Globus pallidus (tissue), 1 donor: ENCODE measurements at regions not wholly inside any gene's neighbourhood (a gene's known extent, or its start where the extent isn't known, plus 50 kb on each side); places are given as distances from the start of the nearest gene placed in this dataset.
"Not testable (repeated sequence)": the region's sequence is repeated elsewhere in the genome, so short reads cannot be mapped to it uniquely, and the experiment has no call there.

Experiments used
- DNase-seq: peaks from one replicate; pipeline ENCODE4 v3.0.0-alpha.2; 2015; ENCODE audit warnings: low spot score

- no peak for DNase-seq
These were observed 626.1 kb upstream of the SLITRK6 start for GRCh38 chr13:86425170-86425815.

GRCh38 chr13:86426437-86426836 lies 627.2 kb upstream of the SLITRK6 start:
- DNase-seq = no peak

- no peak for DNase-seq
These were observed 630.5 kb upstream of the SLITRK6 start for GRCh38 chr13:86429756-86430155.

- DNase-seq = no peak
These were observed 638.8 kb upstream of the SLITRK6 start for GRCh38 chr13:86438034-86438433.

- DNase-seq = no peak
These were observed 646.0 kb upstream of the SLITRK6 start for GRCh38 chr13:86445206-86445605.

GRCh38 chr13:86445672-86446071 lies 646.5 kb upstream of the SLITRK6 start:
- no peak for DNase-seq

GRCh38 chr13:86446311-86446710 lies 647.1 kb upstream of the SLITRK6 start:
- DNase-seq = no peak

- DNase-seq = no peak
These were observed 648.3 kb upstream of the SLITRK6 start for GRCh38 chr13:86447479-86447878.

GRCh38 chr13:86462011-86462410 lies 662.8 kb upstream of the SLITRK6 start:
- no peak for DNase-seq

- DNase-seq = no peak
These were observed 665.0 kb upstream of the SLITRK6 start for GRCh38 chr13:86464193-86464592.

GRCh38 chr13:86474971-86475370 lies 675.8 kb upstream of the SLITRK6 start:
- DNase-seq = no peak

GRCh38 chr13:86476656-86477055 lies 677.4 kb upstream of the SLITRK6 start:
- no peak for DNase-seq

GRCh38 chr13:86486582-86486981 lies 687.4 kb upstream of the SLITRK6 start:
- DNase-seq = no peak

GRCh38 chr13:86491121-86491520 lies 691.9 kb upstream of the SLITRK6 start:
- no peak for DNase-seq

GRCh38 chr13:86501931-86502330 lies 702.7 kb upstream of the SLITRK6 start:
- not testable (repeated sequence) for DNase-seq

- DNase-seq = no peak
These were observed 711.6 kb upstream of the SLITRK6 start for GRCh38 chr13:86510792-86511191.

GRCh38 chr13:86541461-86541860 lies 742.2 kb upstream of the SLITRK6 start:
- no peak for DNase-seq

- DNase-seq = no peak
These were observed 754.8 kb upstream of the SLITRK6 start for GRCh38 chr13:86554066-86554465.

GRCh38 chr13:86559901-86560300 lies 760.7 kb upstream of the SLITRK6 start:
- DNase-seq = no peak

- no peak for DNase-seq
These were observed 763.6 kb upstream of the SLITRK6 start for GRCh38 chr13:86562866-86563265.

GRCh38 chr13:86563308-86563707 lies 764.1 kb upstream of the SLITRK6 start:
- no peak for DNase-seq

- DNase-seq = no peak
These were observed 767.9 kb upstream of the SLITRK6 start for GRCh38 chr13:86567119-86567518.

- no peak for DNase-seq
These were observed 769.9 kb upstream of the SLITRK6 start for GRCh38 chr13:86569119-86569518.

GRCh38 chr13:86569974-86570373 lies 770.8 kb upstream of the SLITRK6 start:
- no peak for DNase-seq

GRCh38 chr13:86572115-86572514 lies 772.9 kb upstream of the SLITRK6 start:
- no peak for DNase-seq
